ENCODE measurements at regions not wholly inside any gene's neighbourhood (a gene's known extent, or its start where the extent isn't known, plus 50 kb on each side); places are given as distances from the start of the nearest gene placed in this dataset.
"Not testable (repeated sequence)": the region's sequence is repeated elsewhere in the genome, so short reads cannot be mapped to it uniquely, and the experiment has no call there.

DNA sequence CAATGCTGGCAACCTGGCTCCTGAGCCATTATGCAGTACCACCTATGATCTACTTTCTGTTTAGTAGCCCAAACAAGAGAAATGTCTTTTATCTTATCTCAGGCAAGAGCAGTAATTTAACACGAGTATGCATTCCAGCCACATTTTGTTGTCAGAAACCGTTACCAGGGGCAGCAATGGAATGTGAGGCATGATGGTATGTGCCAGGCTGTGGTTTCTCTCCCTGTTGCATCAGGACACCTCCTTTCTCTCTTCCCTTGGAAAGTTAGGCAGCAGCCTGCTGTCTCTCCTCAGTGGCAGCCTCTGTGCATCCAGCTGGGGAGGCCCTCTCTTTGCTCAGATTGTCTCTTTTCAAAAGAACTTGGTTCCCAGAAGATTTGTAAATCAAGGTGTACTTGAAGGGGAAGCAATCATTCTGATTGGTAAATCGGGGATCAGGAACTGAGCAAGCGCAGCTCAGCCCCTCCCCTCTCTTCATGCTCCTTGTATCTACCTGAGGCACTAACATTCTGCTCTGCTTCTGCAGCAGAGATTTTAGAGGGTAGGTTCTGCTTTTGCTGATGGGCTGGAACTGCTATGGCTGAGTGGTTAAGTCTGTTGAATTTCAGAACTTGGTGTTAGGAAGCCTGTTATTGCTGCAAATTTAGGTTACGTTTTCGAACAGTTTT is 229.2 kb downstream of the ADAMTS15 start:
- no peaks in the 10 kb centered on the region for H3K9me1 ChIP-seq (ENCODE audit: control insufficient read depth, extremely low read depth, insufficient read depth, low read length)
- peaks cover 6% of the 10 kb centered on the region for H3K9me3 ChIP-seq (ENCODE audit: control insufficient read depth, low read depth, low read length)
- TF ChIP-seq EZH2 (IDR thresholded peaks at IDR 0.05; ENCODE audit: low read length), result no peak
- TF ChIP-seq, protein P1, sequence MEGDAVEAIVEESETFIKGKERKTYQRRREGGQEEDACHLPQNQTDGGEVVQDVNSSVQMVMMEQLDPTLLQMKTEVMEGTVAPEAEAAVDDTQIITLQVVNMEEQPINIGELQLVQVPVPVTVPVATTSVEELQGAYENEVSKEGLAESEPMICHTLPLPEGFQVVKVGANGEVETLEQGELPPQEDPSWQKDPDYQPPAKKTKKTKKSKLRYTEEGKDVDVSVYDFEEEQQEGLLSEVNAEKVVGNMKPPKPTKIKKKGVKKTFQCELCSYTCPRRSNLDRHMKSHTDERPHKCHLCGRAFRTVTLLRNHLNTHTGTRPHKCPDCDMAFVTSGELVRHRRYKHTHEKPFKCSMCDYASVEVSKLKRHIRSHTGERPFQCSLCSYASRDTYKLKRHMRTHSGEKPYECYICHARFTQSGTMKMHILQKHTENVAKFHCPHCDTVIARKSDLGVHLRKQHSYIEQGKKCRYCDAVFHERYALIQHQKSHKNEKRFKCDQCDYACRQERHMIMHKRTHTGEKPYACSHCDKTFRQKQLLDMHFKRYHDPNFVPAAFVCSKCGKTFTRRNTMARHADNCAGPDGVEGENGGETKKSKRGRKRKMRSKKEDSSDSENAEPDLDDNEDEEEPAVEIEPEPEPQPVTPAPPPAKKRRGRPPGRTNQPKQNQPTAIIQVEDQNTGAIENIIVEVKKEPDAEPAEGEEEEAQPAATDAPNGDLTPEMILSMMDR (optimal IDR thresholded peaks at IDR 0.05 in 1 of 3, IDR thresholded peaks at IDR 0.05 in 1 of 3, conservative IDR thresholded peaks at IDR 0.05 in 1 of 3; ENCODE audit: extremely low read depth in 1 of 3, insufficient read depth in 2 of 3, low read length in 3 of 3), result no peak
- peak overlapping the region in 1 of 3 experiments; percentile 28 for H3K4me3 ChIP-seq (ENCODE audit: control insufficient read depth in 2 of 3, extremely low read depth in 1 of 3, insufficient read depth in 2 of 3, low read depth in 1 of 3, low read length in 3 of 3)
- peak overlapping the region; percentile 72 for H3K4me2 ChIP-seq (ENCODE audit: control insufficient read depth, extremely low read depth, insufficient read depth, low read depth, low read length)
- peaks cover 13% of the 10 kb centered on the region for H3K4me1 ChIP-seq (ENCODE audit: control insufficient read depth, extremely low read depth, insufficient read depth, low read length)
- dilution Hi-C loops (cut with MboI; ENCODE audit: extremely low pct_ligation_motif_present, low sequenced_read_pairs), result no loop called here
- FAIRE-seq, result peak; percentile 92
- H3K79me2 ChIP-seq (ENCODE audit: control insufficient read depth, insufficient read depth, low read length), result no peaks in the 10 kb centered on the region
- no peak overlapping the region for H3K27ac ChIP-seq (ENCODE audit: control insufficient read depth, insufficient read depth, low read length)
- H3K9ac ChIP-seq (ENCODE audit: control insufficient read depth, extremely low read depth, insufficient read depth, low read length), result no peak overlapping the region
- peak; percentile 42 for DNase-seq (ENCODE audit: low read depth, low spot score)
- H2AFZ ChIP-seq (ENCODE audit: control insufficient read depth, low read length), result peak overlapping the region; percentile 73
- no peaks in the 10 kb centered on the region for H4K20me1 ChIP-seq (ENCODE audit: control insufficient read depth, extremely low read depth, insufficient read depth, low read length)
- no peaks in the 10 kb centered on the region for H3K27me3 ChIP-seq (ENCODE audit: control insufficient read depth, extremely low read depth, insufficient read depth, low read length)
- H3K36me3 ChIP-seq (ENCODE audit: control insufficient read depth in 2 of 2, extremely low read depth in 1 of 2, insufficient read depth in 2 of 2, low read length in 2 of 2), result no peaks in the 10 kb centered on the region

DNA sequence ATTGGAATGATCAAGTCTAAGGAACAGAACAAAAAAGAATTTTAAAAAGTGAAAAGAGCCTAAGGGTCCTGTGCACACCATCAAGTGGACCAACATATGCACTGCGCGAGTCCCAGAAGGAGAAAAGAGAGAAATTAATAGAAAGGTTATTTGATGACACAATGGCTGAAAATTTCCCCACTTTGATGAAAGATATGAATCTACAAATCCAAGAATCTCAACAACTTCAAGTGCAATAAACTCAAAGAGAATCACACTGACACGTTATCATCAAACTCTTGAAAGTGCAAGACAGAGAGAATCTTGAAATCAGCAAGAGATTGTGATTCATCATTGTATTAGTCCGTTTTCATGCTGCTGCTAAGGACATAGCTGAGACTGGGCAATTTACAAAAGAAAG is 230.8 kb downstream of the ADAMTS15 start:
- Histone ChIP-seq H3K4me3 (ENCODE audit: control insufficient read depth in 2 of 3, extremely low read depth in 1 of 3, insufficient read depth in 2 of 3, low read depth in 1 of 3, low read length in 3 of 3) (no peak overlapping the region), H3K36me3 (ENCODE audit: control insufficient read depth in 2 of 2, extremely low read depth in 1 of 2, insufficient read depth in 2 of 2, low read length in 2 of 2) (no peaks in the 10 kb centered on the region), H3K9ac (ENCODE audit: control insufficient read depth, extremely low read depth, insufficient read depth, low read length) (no peak overlapping the region), H4K20me1 (ENCODE audit: control insufficient read depth, extremely low read depth, insufficient read depth, low read length) (no peaks in the 10 kb centered on the region), H3K4me2 (ENCODE audit: control insufficient read depth, extremely low read depth, insufficient read depth, low read depth, low read length) (no peak overlapping the region), H3K79me2 (ENCODE audit: control insufficient read depth, insufficient read depth, low read length) (no peaks in the 10 kb centered on the region), H2AFZ (ENCODE audit: control insufficient read depth, low read length) (no peak overlapping the region), H3K27ac (ENCODE audit: control insufficient read depth, insufficient read depth, low read length) (no peak overlapping the region), H3K9me3 (ENCODE audit: control insufficient read depth, low read depth, low read length) (peaks cover 6% of the 10 kb centered on the region), H3K9me1 (ENCODE audit: control insufficient read depth, extremely low read depth, insufficient read depth, low read length) (no peaks in the 10 kb centered on the region), H3K27me3 (ENCODE audit: control insufficient read depth, extremely low read depth, insufficient read depth, low read length) (no peaks in the 10 kb centered on the region), H3K4me1 (ENCODE audit: control insufficient read depth, extremely low read depth, insufficient read depth, low read length) (peaks cover 11% of the 10 kb centered on the region)
- dilution Hi-C loops (cut with MboI; ENCODE audit: extremely low pct_ligation_motif_present, low sequenced_read_pairs), result no loop called here
- DNase-seq (ENCODE audit: low read depth, low spot score) (no peak), FAIRE-seq (no peak)
- TF ChIP-seq, protein P1 (optimal IDR thresholded peaks at IDR 0.05 in 1 of 3, IDR thresholded peaks at IDR 0.05 in 1 of 3, conservative IDR thresholded peaks at IDR 0.05 in 1 of 3; ENCODE audit: extremely low read depth in 1 of 3, insufficient read depth in 2 of 3, low read length in 3 of 3), result no peak
- no peak for TF ChIP-seq EZH2 (IDR thresholded peaks at IDR 0.05; ENCODE audit: low read length)

DNA sequence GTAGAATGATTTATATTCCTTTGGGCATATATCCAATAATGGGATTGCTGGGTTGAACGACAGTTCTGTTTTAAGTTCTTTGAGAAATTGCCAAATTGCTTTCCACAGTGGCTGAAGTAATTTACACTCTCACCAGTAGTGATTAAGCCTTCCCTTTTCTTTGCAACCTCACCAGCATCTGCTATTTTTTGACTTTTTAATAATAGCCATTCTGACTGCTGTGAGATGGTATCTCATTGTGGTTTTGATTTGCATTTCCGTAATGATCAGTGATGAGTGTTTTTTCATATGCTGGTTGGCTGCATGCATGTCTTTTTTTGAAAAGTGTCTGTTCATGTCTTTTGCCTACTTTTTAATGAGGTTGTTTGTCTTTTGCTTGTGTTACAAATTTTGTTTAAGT is 233.8 kb downstream of the SNX19 start:
- FAIRE-seq; DNase-seq (ENCODE audit: low read depth, low spot score): not testable (repeated sequence)

More for the DNA sequence above, 233.8 kb downstream of the SNX19 start:
- H3K9me3 ChIP-seq (ENCODE audit: control insufficient read depth, low read depth, low read length); H3K36me3 ChIP-seq (ENCODE audit: control insufficient read depth in 2 of 2, extremely low read depth in 1 of 2, insufficient read depth in 2 of 2, low read length in 2 of 2); H3K27ac ChIP-seq (ENCODE audit: control insufficient read depth, insufficient read depth, low read length); H3K27me3 ChIP-seq (ENCODE audit: control insufficient read depth, extremely low read depth, insufficient read depth, low read length); H2AFZ ChIP-seq (ENCODE audit: control insufficient read depth, low read length); H3K79me2 ChIP-seq (ENCODE audit: control insufficient read depth, insufficient read depth, low read length); H3K9me1 ChIP-seq (ENCODE audit: control insufficient read depth, extremely low read depth, insufficient read depth, low read length); H3K4me1 ChIP-seq (ENCODE audit: control insufficient read depth, extremely low read depth, insufficient read depth, low read length); dilution Hi-C loops (cut with MboI; ENCODE audit: extremely low pct_ligation_motif_present, low sequenced_read_pairs); H3K4me2 ChIP-seq (ENCODE audit: control insufficient read depth, extremely low read depth, insufficient read depth, low read depth, low read length); H4K20me1 ChIP-seq (ENCODE audit: control insufficient read depth, extremely low read depth, insufficient read depth, low read length); H3K9ac ChIP-seq (ENCODE audit: control insufficient read depth, extremely low read depth, insufficient read depth, low read length); H3K4me3 ChIP-seq (ENCODE audit: control insufficient read depth in 2 of 3, extremely low read depth in 1 of 3, insufficient read depth in 2 of 3, low read depth in 1 of 3, low read length in 3 of 3): not testable (repeated sequence)
